Activated naive CD8-positive, alpha-beta T cell treated with anti-CD3 and anti-CD28 coated beads for 36 hours (primary cell): ENCODE measurements at regions not wholly inside any gene's neighbourhood (a gene's known extent, or its start where the extent isn't known, plus 50 kb on each side); places are given as distances from the start of the nearest gene placed in this dataset.
"Not testable (repeated sequence)": the region's sequence is repeated elsewhere in the genome, so short reads cannot be mapped to it uniquely, and the experiment has no call there.

ENCODE experiments used
- DNase-seq: peaks from one replicate; pipeline ENCODE4 v3.0.0; 2021
- H3K27ac Mint-ChIP-seq: one replicate; pipeline ENCODE4 v1.8.0; 2022; ENCODE audit warnings: mild to moderate bottlenecking, moderate library complexity, mixed read lengths
- H3K27me3 Mint-ChIP-seq: one replicate; pipeline ENCODE4 v1.8.0; 2022; ENCODE audit warnings: mild to moderate bottlenecking, mixed read lengths
- H3K36me3 Mint-ChIP-seq: one replicate; pipeline ENCODE4 v1.8.0; 2021; ENCODE audit warnings: mild to moderate bottlenecking, mixed read lengths
- H3K4me1 Mint-ChIP-seq: one replicate; pipeline ENCODE4 v1.8.0; 2021; ENCODE audit warnings: mixed read lengths
- H3K4me3 Mint-ChIP-seq: one replicate; pipeline ENCODE4 v1.8.0; 2022; ENCODE audit warnings: mild to moderate bottlenecking, moderate library complexity, mixed read lengths
- H3K9me3 Mint-ChIP-seq: one replicate; pipeline ENCODE4 v1.8.0; 2022; ENCODE audit warnings: mixed read lengths

DNA sequence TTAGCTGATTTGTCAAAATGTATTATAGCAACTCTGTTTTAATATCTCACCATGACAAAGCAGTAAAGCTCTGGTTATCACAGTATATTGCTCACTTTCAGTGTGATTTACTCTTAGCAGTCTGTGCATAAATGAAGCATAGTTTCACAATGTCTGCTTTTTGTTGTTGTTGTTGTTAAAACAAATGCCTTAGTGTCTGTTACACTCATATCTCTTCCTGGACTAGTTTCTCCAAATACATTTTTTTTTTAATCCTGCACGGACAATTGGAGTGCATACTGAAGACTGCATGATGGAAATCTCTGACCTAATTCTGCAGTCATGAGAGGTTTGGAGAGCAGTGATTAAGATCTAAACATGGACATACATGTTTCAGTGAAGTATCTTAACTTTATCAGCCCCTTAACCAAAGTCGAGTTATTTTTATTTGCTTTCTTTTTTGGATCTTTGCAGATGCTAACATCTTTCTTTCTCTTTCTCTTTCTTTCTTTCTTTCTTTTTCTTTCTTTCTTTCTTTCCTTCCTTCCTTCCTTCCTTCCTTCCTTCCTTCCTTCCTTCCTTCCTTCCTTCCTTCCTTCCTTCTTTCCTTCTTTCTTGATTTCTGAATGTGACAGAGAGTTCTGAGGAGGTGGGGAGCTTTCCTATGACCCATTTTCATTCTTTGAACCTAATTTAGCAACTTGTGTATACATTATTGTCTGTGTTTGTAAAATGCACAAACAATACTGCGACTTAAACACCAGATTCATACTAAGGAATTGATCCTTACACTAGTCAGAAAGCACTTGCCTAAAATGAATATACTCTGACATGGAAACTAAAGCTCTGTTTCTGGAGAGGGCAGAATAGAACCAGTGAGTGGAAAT lies 161.5 kb upstream of the AGR3 start:
- Mint-ChIP-seq H3K4me1 (peaks cover 16% of the 10 kb centered on the region), H3K27me3 (peaks cover 12% of the 10 kb centered on the region), H3K4me3 (no peak overlapping the region), H3K36me3 (no peaks in the 10 kb centered on the region), H3K27ac (no peak overlapping the region), H3K9me3 (no peaks in the 10 kb centered on the region)
- no peak for DNase-seq

DNA sequence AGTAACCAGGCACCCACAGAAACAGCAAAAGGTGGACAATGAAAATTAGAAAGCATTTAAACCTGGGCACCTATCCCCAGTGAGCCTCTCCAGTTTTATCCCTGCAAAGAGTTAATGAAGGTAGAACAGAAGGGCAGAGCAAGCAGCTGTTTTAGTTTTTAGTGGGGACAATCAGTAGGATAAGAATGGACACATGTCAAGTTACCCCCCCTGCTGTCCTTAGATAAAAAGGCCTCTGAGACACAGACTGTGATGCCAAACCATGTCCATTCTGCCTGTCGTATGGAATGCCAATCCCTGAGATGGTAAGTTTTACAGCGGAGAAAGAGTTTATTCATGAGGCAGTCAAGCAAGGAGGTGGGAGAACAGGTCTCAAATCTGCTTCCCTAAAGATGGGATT lies 162.6 kb upstream of the AGR3 start:
- Mint-ChIP-seq H3K4me3 (no peak overlapping the region), H3K36me3 (no peaks in the 10 kb centered on the region), H3K4me1 (peaks cover 10% of the 10 kb centered on the region), H3K9me3 (no peaks in the 10 kb centered on the region), H3K27ac (no peak overlapping the region), H3K27me3 (peaks cover 7% of the 10 kb centered on the region)
- no peak for DNase-seq

DNA sequence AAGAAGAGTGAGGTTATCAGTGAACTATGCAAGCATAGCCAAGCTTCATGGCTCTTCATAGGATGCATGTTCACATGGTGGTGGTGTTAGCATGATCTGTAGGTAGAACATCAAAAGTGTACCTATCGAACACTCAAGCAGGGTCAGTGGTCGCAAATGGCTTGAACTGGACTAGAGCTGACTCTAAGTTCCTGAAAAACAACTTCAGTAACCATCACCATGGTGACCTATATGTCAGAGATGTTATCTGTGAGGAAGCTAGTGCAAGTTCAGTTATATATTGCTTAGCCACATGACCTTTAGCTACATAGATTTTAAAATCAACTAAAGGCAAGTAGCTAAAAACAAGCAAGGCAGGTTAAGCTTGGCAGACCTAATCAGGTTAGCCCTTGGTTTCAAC lies 163.1 kb upstream of the AGR3 start:
- Mint-ChIP-seq H3K9me3 (no peaks in the 10 kb centered on the region), H3K4me3 (no peak overlapping the region), H3K27me3 (peaks cover 4% of the 10 kb centered on the region), H3K36me3 (no peaks in the 10 kb centered on the region), H3K27ac (no peak overlapping the region), H3K4me1 (peaks cover 10% of the 10 kb centered on the region)
- no peak for DNase-seq

DNA sequence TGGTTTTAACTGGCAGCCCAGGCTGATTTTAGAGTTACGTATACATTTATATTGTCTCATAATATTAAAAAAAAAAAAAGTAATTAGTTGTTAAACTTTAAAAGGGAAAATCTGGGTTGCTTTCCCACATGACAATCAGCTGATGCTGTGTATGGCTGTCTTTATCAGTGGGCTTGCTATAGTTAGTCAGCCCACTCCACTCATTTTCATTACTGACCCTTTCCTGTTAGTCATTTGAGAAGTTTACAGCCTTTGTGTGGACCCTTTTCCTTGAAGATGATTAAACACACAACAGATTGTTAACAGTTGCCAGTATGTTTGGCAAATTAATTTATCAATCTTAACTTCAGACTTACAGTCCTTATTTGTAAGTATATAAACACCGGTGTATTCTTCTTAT lies 164.5 kb upstream of the AGR3 start:
- Mint-ChIP-seq H3K9me3 (no peaks in the 10 kb centered on the region), H3K36me3 (no peaks in the 10 kb centered on the region), H3K4me3 (no peak overlapping the region), H3K27me3 (peaks cover 4% of the 10 kb centered on the region), H3K27ac (no peak overlapping the region), H3K4me1 (peaks cover 10% of the 10 kb centered on the region)
- no peak for DNase-seq

DNA sequence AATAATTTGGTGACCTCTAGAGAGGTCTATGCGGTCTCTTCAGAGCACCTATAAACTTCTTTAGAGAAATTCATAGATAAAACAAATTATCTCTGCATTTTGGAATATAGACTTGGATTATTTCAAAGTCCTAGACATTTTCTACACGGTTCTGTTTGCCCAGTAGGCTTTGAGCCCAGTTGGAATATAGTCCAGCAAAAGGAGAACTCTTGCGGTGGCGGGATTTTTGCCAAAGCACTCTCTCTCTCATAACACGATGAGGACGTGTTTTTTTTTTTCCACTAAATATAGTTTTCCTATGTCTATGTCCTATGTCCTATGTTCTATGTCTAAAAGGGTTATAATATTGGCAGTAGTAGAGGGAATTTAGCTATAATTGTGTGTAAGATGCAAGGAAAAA lies 164.9 kb upstream of the AGR3 start:
- DNase-seq, result no peak
- H3K4me3 Mint-ChIP-seq, result no peak overlapping the region
- H3K36me3 Mint-ChIP-seq, result no peaks in the 10 kb centered on the region
- peaks cover 4% of the 10 kb centered on the region for H3K27me3 Mint-ChIP-seq
- no peak overlapping the region for H3K27ac Mint-ChIP-seq
- no peaks in the 10 kb centered on the region for H3K9me3 Mint-ChIP-seq
- H3K4me1 Mint-ChIP-seq, result peaks cover 7% of the 10 kb centered on the region

DNA sequence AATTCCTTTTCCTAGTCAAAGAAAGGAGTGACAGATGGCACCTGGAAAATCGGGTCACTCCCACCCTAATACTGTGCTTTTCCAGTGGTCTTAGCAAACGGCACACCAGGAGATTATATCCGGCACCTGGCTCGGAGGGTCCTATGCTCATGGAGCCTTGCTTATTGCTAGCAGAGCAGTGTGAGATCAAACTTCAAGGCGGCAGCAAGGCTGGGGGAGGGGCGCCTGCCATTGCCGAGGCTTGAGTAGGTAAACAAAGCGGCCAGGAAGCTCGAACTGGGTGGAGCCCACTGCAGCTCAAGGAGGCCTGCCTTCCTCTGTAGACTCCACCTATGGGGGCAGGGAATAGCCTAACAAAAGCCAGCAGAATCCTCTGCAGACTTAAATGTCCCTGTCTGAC lies 171.4 kb upstream of the AGR3 start:
- not testable (repeated sequence) for DNase-seq, H3K9me3 Mint-ChIP-seq

DNA sequence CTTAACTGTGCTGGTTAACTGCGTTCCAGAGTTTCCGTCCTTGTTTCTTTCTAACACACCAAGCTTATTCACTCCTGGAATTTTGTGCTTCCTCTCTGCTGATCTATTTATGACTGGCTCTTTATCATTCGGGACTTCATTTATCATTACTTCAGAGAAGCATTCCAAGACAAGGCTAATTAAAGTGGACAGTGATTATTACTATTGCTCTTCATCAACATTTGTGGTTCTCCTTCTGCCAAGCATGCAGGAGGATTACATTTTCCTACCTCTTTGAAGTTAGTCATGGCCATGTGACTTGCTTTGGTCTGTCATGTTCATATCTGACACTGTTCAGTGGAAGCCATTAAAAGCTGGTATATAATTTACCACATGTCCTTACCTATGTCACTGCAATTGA lies 172.4 kb upstream of the AGR3 start:
- H3K27ac Mint-ChIP-seq, result no peak overlapping the region
- peaks cover 9% of the 10 kb centered on the region for H3K4me1 Mint-ChIP-seq
- H3K9me3 Mint-ChIP-seq, result no peaks in the 10 kb centered on the region
- no peak for DNase-seq
- H3K4me3 Mint-ChIP-seq, result no peak overlapping the region
- H3K27me3 Mint-ChIP-seq, result no peaks in the 10 kb centered on the region
- H3K36me3 Mint-ChIP-seq, result no peaks in the 10 kb centered on the region

More for the DNA sequence above, 171.4 kb upstream of the AGR3 start:
- not testable (repeated sequence) for H3K4me3 Mint-ChIP-seq, H3K4me1 Mint-ChIP-seq, H3K36me3 Mint-ChIP-seq, H3K27me3 Mint-ChIP-seq, H3K27ac Mint-ChIP-seq

DNA sequence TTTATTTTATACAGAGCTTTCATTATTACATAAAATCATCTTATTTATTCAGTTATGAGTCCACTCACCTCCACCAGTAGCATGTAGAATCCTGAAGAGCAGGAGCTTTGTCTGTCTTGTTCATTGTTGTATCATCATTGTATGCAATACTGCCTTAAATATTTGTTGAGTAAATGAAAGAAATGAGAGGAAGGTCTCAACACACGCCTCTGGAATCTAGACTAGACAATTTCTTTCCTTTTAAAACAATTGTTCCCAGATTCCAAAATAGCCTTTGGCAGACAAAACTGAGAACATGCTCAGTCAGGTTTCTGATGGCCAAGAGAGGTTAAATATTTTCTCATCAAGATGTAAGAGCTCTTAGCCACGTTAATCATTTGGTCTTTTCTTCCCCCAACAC lies 173.1 kb upstream of the AGR3 start:
- H3K4me1 Mint-ChIP-seq, result peaks cover 10% of the 10 kb centered on the region
- H3K4me3 Mint-ChIP-seq, result no peak overlapping the region
- H3K27ac Mint-ChIP-seq, result no peak overlapping the region
- H3K9me3 Mint-ChIP-seq, result no peaks in the 10 kb centered on the region
- H3K36me3 Mint-ChIP-seq, result no peaks in the 10 kb centered on the region
- H3K27me3 Mint-ChIP-seq, result no peaks in the 10 kb centered on the region
- DNase-seq, result no peak

DNA sequence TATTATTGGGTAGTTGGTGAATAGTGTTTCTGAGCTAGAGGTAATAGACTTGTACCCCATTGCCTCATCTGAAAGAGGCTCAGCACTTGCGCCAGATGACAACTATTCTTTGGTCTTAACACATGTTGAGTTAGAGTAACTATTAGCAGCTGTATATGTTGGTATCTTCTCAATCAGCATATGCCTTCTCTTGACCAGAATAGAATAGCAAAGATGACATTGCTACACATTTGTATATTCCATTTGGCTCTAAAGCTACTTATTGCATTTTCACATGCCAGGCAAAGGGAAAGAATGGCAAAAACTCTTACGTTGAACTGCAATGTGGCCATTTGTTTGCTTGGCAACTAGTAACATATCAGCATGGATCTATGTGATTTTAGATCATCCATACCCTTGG lies 173.8 kb upstream of the AGR3 start:
- Mint-ChIP-seq H3K27ac (no peak overlapping the region), H3K36me3 (no peaks in the 10 kb centered on the region), H3K4me1 (peaks cover 10% of the 10 kb centered on the region), H3K27me3 (no peaks in the 10 kb centered on the region), H3K9me3 (no peaks in the 10 kb centered on the region), H3K4me3 (no peak overlapping the region)
- no peak for DNase-seq

DNA sequence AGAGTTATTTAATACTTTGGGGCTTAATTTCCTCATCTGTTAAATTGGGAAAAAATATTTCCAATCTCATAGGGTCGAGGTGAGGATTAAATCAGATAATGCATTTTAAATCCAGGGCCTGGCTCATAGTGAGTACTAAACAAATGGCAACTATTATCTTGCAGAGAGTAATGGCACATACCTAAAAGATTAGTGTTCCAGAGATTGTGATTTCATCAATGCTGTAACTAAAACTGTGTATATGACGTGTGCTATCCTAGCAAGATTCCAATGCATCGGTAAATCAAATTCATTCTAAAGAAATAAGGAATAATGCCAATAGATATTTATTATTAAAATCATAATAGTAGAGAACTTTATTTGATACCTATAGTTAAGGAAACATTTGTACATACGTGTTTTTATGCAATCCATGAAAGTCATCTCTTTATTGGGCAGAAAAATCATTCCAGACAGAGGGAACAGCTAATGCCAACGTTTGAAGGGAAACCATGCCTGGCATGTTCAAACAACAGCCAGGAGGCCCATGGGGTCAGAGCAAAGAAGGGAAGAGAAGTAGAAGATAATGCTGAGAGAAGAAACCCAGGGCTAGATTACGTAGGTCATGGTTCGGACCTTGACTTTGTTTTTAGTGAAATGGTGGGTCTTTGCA lies 174.8 kb upstream of the AGR3 start:
- H3K36me3 Mint-ChIP-seq, result no peaks in the 10 kb centered on the region
- no peak for DNase-seq
- H3K27ac Mint-ChIP-seq, result no peak overlapping the region
- H3K27me3 Mint-ChIP-seq, result no peaks in the 10 kb centered on the region
- H3K4me3 Mint-ChIP-seq, result no peak overlapping the region
- H3K9me3 Mint-ChIP-seq, result no peaks in the 10 kb centered on the region
- peaks cover 10% of the 10 kb centered on the region for H3K4me1 Mint-ChIP-seq

DNA sequence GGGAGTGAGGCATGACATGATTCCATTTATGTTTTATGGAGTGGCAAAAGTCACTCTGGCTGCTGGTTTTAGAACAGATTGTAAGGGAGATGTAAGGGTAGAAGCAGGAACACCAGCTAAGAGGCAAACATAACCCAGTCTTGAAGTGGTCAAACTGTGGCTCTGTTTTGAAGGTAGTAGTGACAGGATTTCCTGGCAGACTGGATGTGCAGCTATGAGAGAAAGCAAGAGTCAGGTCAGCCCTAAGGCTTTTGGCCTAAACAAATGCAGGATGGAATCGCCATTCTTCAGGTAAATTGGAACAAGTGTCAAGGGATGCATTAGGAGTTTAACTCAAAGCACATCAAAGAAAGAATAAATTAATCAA lies 175.3 kb upstream of the AGR3 start:
- peaks cover 10% of the 10 kb centered on the region for H3K4me1 Mint-ChIP-seq
- no peak for DNase-seq
- no peaks in the 10 kb centered on the region for H3K9me3 Mint-ChIP-seq
- no peaks in the 10 kb centered on the region for H3K27me3 Mint-ChIP-seq
- no peak overlapping the region for H3K27ac Mint-ChIP-seq
- no peak overlapping the region for H3K4me3 Mint-ChIP-seq
- no peaks in the 10 kb centered on the region for H3K36me3 Mint-ChIP-seq

DNA sequence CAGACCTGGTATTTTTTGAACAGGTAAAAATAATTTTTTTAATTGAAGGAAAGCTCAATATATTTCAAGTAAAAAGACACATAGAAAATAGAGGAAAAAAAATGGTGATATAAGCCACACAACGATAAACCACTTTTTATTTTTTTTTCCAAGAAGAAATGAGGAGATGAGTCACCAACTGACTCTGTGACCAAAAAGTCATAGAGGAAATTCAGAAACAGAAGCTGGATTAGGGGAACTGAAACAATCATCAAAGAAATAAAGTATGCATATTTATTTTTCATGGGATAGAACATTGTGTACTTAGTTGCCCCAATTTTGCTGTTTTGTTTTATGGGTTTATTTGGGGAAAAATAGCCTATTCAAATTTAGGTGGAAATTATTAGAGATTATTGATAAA lies 176.8 kb upstream of the AGR3 start:
- no peaks in the 10 kb centered on the region for H3K9me3 Mint-ChIP-seq
- no peak overlapping the region for H3K4me3 Mint-ChIP-seq
- H3K27me3 Mint-ChIP-seq, result no peaks in the 10 kb centered on the region
- H3K36me3 Mint-ChIP-seq, result no peaks in the 10 kb centered on the region
- no peak for DNase-seq
- H3K27ac Mint-ChIP-seq, result no peak overlapping the region
- peaks cover 16% of the 10 kb centered on the region for H3K4me1 Mint-ChIP-seq

DNA sequence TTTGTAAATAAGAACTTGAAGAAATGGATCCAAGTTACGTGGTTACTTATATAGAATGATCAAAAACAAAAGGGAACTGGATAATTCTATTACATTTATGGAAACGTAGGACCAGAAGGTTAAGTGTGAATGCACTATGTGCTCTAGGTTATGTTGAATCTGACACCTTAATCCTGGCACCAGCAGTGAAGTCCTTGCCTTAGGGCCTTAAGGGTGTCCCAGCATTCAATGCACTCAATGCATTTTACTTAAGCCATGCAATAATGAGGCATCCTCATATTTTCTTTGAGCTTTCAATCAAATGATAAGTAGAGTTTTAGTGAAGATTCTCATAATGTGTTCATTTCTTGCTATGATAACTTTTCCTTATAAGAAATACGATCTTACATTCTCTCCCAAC lies 178.3 kb upstream of the AGR3 start:
- Mint-ChIP-seq H3K27me3 (no peaks in the 10 kb centered on the region), H3K4me3 (no peak overlapping the region), H3K9me3 (no peaks in the 10 kb centered on the region), H3K36me3 (no peaks in the 10 kb centered on the region), H3K4me1 (peaks cover 17% of the 10 kb centered on the region), H3K27ac (no peak overlapping the region)
- no peak for DNase-seq

DNA sequence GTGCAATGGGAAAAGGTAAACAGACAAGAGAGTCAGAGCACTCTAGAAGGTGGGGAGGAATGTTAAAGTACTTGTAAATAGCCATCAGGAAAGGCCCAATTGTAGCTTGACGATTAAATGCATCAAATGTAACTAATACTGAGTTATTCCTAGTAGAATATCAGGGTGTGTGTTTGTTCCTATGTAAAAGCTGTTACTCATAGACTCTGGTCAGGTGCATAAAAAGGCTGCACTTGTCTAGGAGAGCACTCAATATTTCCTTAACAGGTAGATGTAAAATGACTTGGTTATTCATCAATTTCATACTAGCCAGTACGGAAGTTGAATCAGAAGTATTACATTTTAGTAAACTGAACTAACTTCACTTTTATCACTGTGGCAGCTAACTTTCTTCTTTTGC lies 179.7 kb upstream of the AGR3 start:
- H3K4me3 Mint-ChIP-seq, result no peak overlapping the region
- no peaks in the 10 kb centered on the region for H3K9me3 Mint-ChIP-seq
- no peak overlapping the region for H3K27ac Mint-ChIP-seq
- H3K36me3 Mint-ChIP-seq, result no peaks in the 10 kb centered on the region
- no peaks in the 10 kb centered on the region for H3K27me3 Mint-ChIP-seq
- no peak for DNase-seq
- H3K4me1 Mint-ChIP-seq, result peaks cover 17% of the 10 kb centered on the region

DNA sequence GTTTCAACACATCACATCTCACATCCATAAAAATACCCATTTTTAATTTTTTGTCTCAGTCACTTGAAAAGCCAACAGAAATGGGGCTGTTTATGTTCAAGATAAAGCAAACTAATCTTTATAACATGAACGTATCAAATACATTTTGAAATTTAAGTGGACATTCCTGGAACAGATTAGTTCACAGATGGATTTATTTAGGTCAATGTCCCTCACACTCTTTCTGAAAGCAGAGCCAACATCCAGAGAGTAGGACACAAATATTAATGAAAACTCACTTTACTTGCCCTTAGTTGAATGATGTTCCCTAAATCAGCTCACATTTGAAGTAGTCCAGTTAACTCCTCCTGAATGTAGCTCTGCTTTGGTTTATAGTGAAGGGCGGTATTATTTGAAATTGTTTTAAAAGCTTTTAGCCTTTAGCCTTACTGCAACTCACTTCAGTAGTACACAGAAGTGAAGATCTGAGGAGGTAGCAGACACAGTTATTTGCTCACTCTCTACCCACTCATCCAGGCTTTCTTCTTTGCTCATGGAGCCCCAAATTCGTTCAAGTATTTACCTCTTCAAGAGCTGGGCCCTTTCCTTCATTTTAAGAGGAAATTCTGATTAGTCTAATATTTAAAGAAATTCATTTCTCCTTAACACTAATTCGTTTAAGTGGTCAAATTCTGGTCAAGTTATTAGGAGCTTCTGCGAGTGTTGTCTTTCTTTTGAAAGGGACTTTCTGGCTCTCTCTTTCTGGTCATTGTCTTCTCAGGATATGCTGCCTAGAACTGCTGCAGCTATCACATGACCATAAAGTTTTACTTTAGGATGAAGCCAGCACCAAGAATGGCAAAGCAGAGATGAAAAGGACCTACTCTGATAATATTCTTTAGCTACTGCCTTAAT lies 180.6 kb upstream of the AGR3 start:
- no peaks in the 10 kb centered on the region for H3K9me3 Mint-ChIP-seq
- H3K36me3 Mint-ChIP-seq, result no peaks in the 10 kb centered on the region
- no peak overlapping the region for H3K4me3 Mint-ChIP-seq
- peaks cover 17% of the 10 kb centered on the region for H3K4me1 Mint-ChIP-seq
- DNase-seq, result no peak
- H3K27me3 Mint-ChIP-seq, result no peaks in the 10 kb centered on the region
- H3K27ac Mint-ChIP-seq, result no peak overlapping the region
